H1 (cell line): ENCODE measurements at regions not wholly inside any gene's neighbourhood (a gene's known extent, or its start where the extent isn't known, plus 50 kb on each side); places are given as distances from the start of the nearest gene placed in this dataset.

Experiments
- CTCF ChIA-PET: fragments of 300-600 bp; sonication (Branson Sonifier 250); formaldehyde crosslinking; loops from one replicate; lab custom pipeline; 2021; ENCODE audit not compliant: partially characterized antibody; lab: Charles Lee
- POLR2A ChIA-PET: fragments of 300-600 bp; sonication (Branson Sonifier 250); formaldehyde crosslinking; loops from one replicate; lab custom pipeline; 2021; ENCODE audit warnings: inconsistent platforms; ENCODE audit not compliant: partially characterized antibody; lab: Charles Lee
- DNase-seq, 2 experiments: peaks; one replicate each; pipeline versions ENCODE4 v3.0.0 to v3.0.0-alpha.2; 2010 to 2022; ENCODE audit warnings: low spot score in 2 of 2, low read depth in 1 of 2, mixed read lengths in 1 of 2
- FAIRE-seq: peaks from 2 replicates; lab custom pipeline; 2011; peaks lifted over from hg19 to GRCh38; lab: Jason Lieb, UNC
- H2AFZ ChIP-seq: 2 replicates; pipeline ENCODE4 v1.8.1; 2012; ENCODE audit warnings: low read length, inconsistent platforms
- H2AK5ac ChIP-seq: 2 replicates; pipeline ENCODE4 v1.6.1; 2013; ENCODE audit warnings: low read depth, low read length
- H2BK120ac ChIP-seq: replicated peaks from 2 replicates; pipeline ENCODE3; 2013; ENCODE audit warnings: low read depth, low read length, inconsistent platforms
- H2BK12ac ChIP-seq: 2 replicates; pipeline ENCODE4 v1.6.1; 2013; ENCODE audit warnings: low read depth, low read length
- H2BK15ac ChIP-seq: 2 replicates; pipeline ENCODE4 v1.6.1; 2013; ENCODE audit warnings: low read length
- H2BK20ac ChIP-seq: 2 replicates; pipeline ENCODE4 v1.6.1; 2013; ENCODE audit warnings: low read length
- H2BK5ac ChIP-seq: 2 replicates; pipeline ENCODE4 v1.6.1; 2013; ENCODE audit warnings: low read depth, low read length
- H3K14ac ChIP-seq: 2 replicates; pipeline ENCODE4 v1.6.1; 2013; ENCODE audit warnings: inconsistent platforms; ENCODE audit not compliant: insufficient read length
- H3K18ac ChIP-seq: 2 replicates; pipeline ENCODE4 v1.6.1; 2013; ENCODE audit warnings: low read length; ENCODE audit errors: extremely low read depth
- H3K23ac ChIP-seq: 2 replicates; pipeline ENCODE4 v1.6.1; 2013; ENCODE audit warnings: inconsistent platforms; ENCODE audit not compliant: insufficient read length
- H3K23me2 ChIP-seq: 2 replicates; pipeline ENCODE4 v1.6.1; 2013; ENCODE audit warnings: low read depth, low read length
- H3K27ac ChIP-seq: 2 replicates; pipeline ENCODE4 v1.6.1; 2011; ENCODE audit warnings: low read depth, low read length, inconsistent platforms
- H3K27me3 ChIP-seq, 4 experiments: replicated peaks in 1 of 4; 1 replicate in 1 of 4; 2 replicates in 3 of 4; pipeline versions ENCODE4 v1.6.1 to v1.8.1; 2011 to 2013; ENCODE audit warnings: low read length in 3 of 4, mild to moderate bottlenecking in 3 of 4, inconsistent platforms in 2 of 4, mixed read lengths in 2 of 4, moderate library complexity in 1 of 4; ENCODE audit not compliant: control insufficient read depth in 3 of 4, insufficient read depth in 3 of 4; ENCODE audit errors: extremely low read depth in 1 of 4
- H3K36me3 ChIP-seq, 4 experiments: 2 replicates each; pipeline versions ENCODE4 v1.6.1 to v1.8.1; 2011 to 2013; ENCODE audit warnings: mild to moderate bottlenecking in 4 of 4, low read length in 3 of 4, moderate library complexity in 2 of 4, control low read depth in 1 of 4, inconsistent platforms in 1 of 4; ENCODE audit not compliant: insufficient read depth in 4 of 4, control insufficient read depth in 2 of 4
- H3K4ac ChIP-seq: replicated peaks from 2 replicates; pipeline ENCODE3; 2013; ENCODE audit warnings: low read length, low read depth, mixed read lengths, inconsistent platforms; ENCODE audit not compliant: insufficient read length
- H3K4me1 ChIP-seq, 4 experiments: replicated peaks in 1 of 4; 1 replicate in 1 of 4; 2 replicates in 3 of 4; pipeline versions ENCODE4 v1.6.1 to v1.8.1; 2011 to 2013; ENCODE audit warnings: low read length in 3 of 4, inconsistent platforms in 2 of 4, mixed read lengths in 1 of 4; ENCODE audit not compliant: insufficient read depth in 4 of 4, control insufficient read depth in 3 of 4
- H3K4me2 ChIP-seq, 2 experiments: 2 replicates each; pipeline versions ENCODE4 v1.6.1 to v1.8.1; 2011 to 2013; ENCODE audit warnings: low read depth in 2 of 2, low read length in 2 of 2, control low read depth in 1 of 2, inconsistent platforms in 1 of 2, mild to moderate bottlenecking in 1 of 2; ENCODE audit not compliant: insufficient read depth in 1 of 2
- H3K4me3 ChIP-seq, 4 experiments: fragments of 200-600, 300-600 bp in 1 of 4; sonication (generic), shearing (Covaris generic), sonication (Bioruptor Twin) in 1 of 4; 2 replicates each; pipeline versions ENCODE4 v1.5.1 to v1.8.1; 2011 to 2016; ENCODE audit warnings: low read length in 4 of 4, low read depth in 3 of 4, control low read depth in 2 of 4, inconsistent platforms in 2 of 4, mild to moderate bottlenecking in 2 of 4, mixed read lengths in 1 of 4, moderate library complexity in 1 of 4; ENCODE audit not compliant: insufficient read depth in 2 of 4; ENCODE audit errors: extremely low read depth in 1 of 4
- H3K56ac ChIP-seq: replicated peaks from 2 replicates; pipeline ENCODE3; 2013; ENCODE audit warnings: low read depth, mild to moderate bottlenecking, mixed read lengths, low read length, inconsistent platforms; ENCODE audit not compliant: insufficient read length
- H3K79me1 ChIP-seq: 2 replicates; pipeline ENCODE4 v1.6.1; 2013; ENCODE audit warnings: low read depth, low read length, control low read depth
- H3K79me2 ChIP-seq, 2 experiments: 2 replicates each; pipeline versions ENCODE4 v1.6.1 to v1.8.1; 2012 to 2013; ENCODE audit warnings: low read length in 2 of 2, mild to moderate bottlenecking in 2 of 2, inconsistent platforms in 1 of 2; ENCODE audit not compliant: insufficient read depth in 2 of 2, control insufficient read depth in 1 of 2
- H3K9ac ChIP-seq, 4 experiments: replicated peaks in 1 of 4; 1 replicate in 1 of 4; 2 replicates in 3 of 4; pipeline versions ENCODE4 v1.6.1 to v1.8.1; 2011 to 2013; ENCODE audit warnings: low read depth in 3 of 4, low read length in 3 of 4, control low read depth in 2 of 4, mild to moderate bottlenecking in 2 of 4, moderate library complexity in 2 of 4, inconsistent platforms in 1 of 4; ENCODE audit errors: extremely low read depth in 1 of 4
- H3K9me3 ChIP-seq, 2 experiments: 2 replicates each; pipeline versions ENCODE4 v1.6.1 to v1.8.1; 2012 to 2013; ENCODE audit warnings: mild to moderate bottlenecking in 2 of 2, moderate library complexity in 2 of 2, control low read depth in 1 of 2, inconsistent platforms in 1 of 2, low read depth in 1 of 2, low read length in 1 of 2, mixed read lengths in 1 of 2; ENCODE audit not compliant: insufficient read depth in 2 of 2
- H4K20me1 ChIP-seq, 2 experiments: replicated peaks in 1 of 2; 2 replicates each; pipeline versions ENCODE3 to v1.8.1; 2011 to 2013; ENCODE audit warnings: inconsistent platforms in 2 of 2, low read length in 2 of 2, mild to moderate bottlenecking in 1 of 2; ENCODE audit not compliant: insufficient read depth in 2 of 2, control insufficient read depth in 1 of 2
- H4K5ac ChIP-seq: 2 replicates; pipeline ENCODE4 v1.6.1; 2013; ENCODE audit warnings: low read length, low read depth, mixed read lengths, inconsistent platforms; ENCODE audit not compliant: insufficient read length
- H4K8ac ChIP-seq: 2 replicates; pipeline ENCODE4 v1.8.0; 2013; ENCODE audit warnings: mild to moderate bottlenecking, moderate library complexity, low read length, inconsistent platforms; ENCODE audit not compliant: insufficient read depth; ENCODE audit errors: extremely low read depth
- H4K91ac ChIP-seq: replicated peaks from 2 replicates; pipeline ENCODE3; 2013; ENCODE audit warnings: low read length, mixed read lengths, inconsistent platforms; ENCODE audit not compliant: insufficient read length
- CTCF ChIP-seq, 3 experiments: IDR thresholded peaks; 1 replicate in 2 of 3; 2 replicates in 1 of 3; pipeline versions ENCODE4 v1.5.1 to v1.6.1; 2011; ENCODE audit warnings: low read length in 3 of 3, mild to moderate bottlenecking in 3 of 3, inconsistent platforms in 2 of 3, low read depth in 1 of 3, moderate library complexity in 1 of 3; ENCODE audit not compliant: insufficient read depth in 1 of 3; ENCODE audit errors: control extremely low read depth in 1 of 3
- EGR1 ChIP-seq: IDR thresholded peaks from 2 replicates; pipeline ENCODE4 v1.6.1; 2011; ENCODE audit warnings: low read depth, low read length, borderline replicate concordance
- EP300 ChIP-seq, 2 experiments: IDR thresholded peaks; 1 replicate in 1 of 2; 2 replicates in 1 of 2; pipeline ENCODE4 v1.6.1; 2011 to 2012; ENCODE audit warnings: low read depth in 2 of 2, low read length in 2 of 2, mild to moderate bottlenecking in 2 of 2, borderline replicate concordance in 1 of 2, inconsistent platforms in 1 of 2, moderate library complexity in 1 of 2
- EZH2 ChIP-seq: fragments of 200-600 bp; sonication (generic); IDR thresholded peaks from 2 replicates; pipeline ENCODE4 v1.7.1; 2012; ENCODE audit warnings: low read depth, mild to moderate bottlenecking, moderate library complexity, low read length, inconsistent platforms; ENCODE audit not compliant: severe bottlenecking
- GABPA ChIP-seq: IDR thresholded peaks from 2 replicates; pipeline ENCODE4 v1.6.1; 2011; ENCODE audit warnings: mild to moderate bottlenecking, low read length, moderate library complexity, borderline replicate concordance; ENCODE audit not compliant: insufficient read depth
- HDAC2 ChIP-seq, 2 experiments: fragments of 300-600 bp in 1 of 2; sonication (generic) in 1 of 2; IDR thresholded peaks; 2 replicates each; pipeline ENCODE4 v1.6.1; 2011 to 2012; ENCODE audit warnings: low read depth in 2 of 2, low read length in 2 of 2, mild to moderate bottlenecking in 2 of 2, moderate library complexity in 2 of 2, borderline replicate concordance in 1 of 2, inconsistent platforms in 1 of 2
- NRF1 ChIP-seq: IDR thresholded peaks from 2 replicates; pipeline ENCODE4 v1.6.1; 2011; ENCODE audit warnings: mild to moderate bottlenecking, low read depth, low read length, improper control_type of control experiment
- PHF8 ChIP-seq: fragments of 200-600 bp; sonication (generic); conservative IDR thresholded peaks from 2 replicates; pipeline ENCODE4 v1.7.1; 2012; ENCODE audit warnings: low read depth, mild to moderate bottlenecking, inconsistent platforms, low read length, moderate library complexity
- POLR2AphosphoS5 ChIP-seq: IDR thresholded peaks from 2 replicates; pipeline ENCODE4 v1.6.1; 2011; ENCODE audit warnings: low read depth, low read length
- RBBP5 ChIP-seq: IDR thresholded peaks from 2 replicates; pipeline ENCODE4 v1.7.1; 2012; ENCODE audit warnings: low read depth, mild to moderate bottlenecking, inconsistent platforms, low read length, moderate library complexity, borderline replicate concordance
- SIRT6 ChIP-seq: IDR thresholded peaks from one replicate; pipeline ENCODE4 v1.7.1; 2012; ENCODE audit warnings: low read length, inconsistent platforms
- TEAD4 ChIP-seq: IDR thresholded peaks from 2 replicates; pipeline ENCODE4 v1.6.1; 2012; ENCODE audit warnings: low read depth, low read length, inconsistent platforms, mixed read lengths
- WGBS, 2 experiments: shearing (Covaris generic) in 1 of 2; methylation state at CpG; one replicate each; pipeline versions ENCODE4 v1.1.6 to v1.1.7; 2013 to 2015; ENCODE audit warnings: low lambda C conversion rate in 2 of 2, mixed read lengths in 2 of 2, inconsistent platforms in 1 of 2, low coverage in 1 of 2, missing lambda C conversion rate in 1 of 2; ENCODE audit not compliant: insufficient replicate concordance in 2 of 2, insufficient coverage in 1 of 2, insufficient read length in 1 of 2; ENCODE audit errors: extremely low coverage in 1 of 2, missing lambda C conversion rate in 1 of 2; 5-methylcytosine and 5-hydroxymethylcytosine counted together

- no peak overlapping the region for H4K8ac ChIP-seq
- no peak overlapping the region for H3K18ac ChIP-seq
- no peak overlapping the region for H2BK20ac ChIP-seq
- no peak overlapping the region for H4K5ac ChIP-seq
- no peak overlapping the region for H2BK5ac ChIP-seq
- DNase-seq: no peak
- no peak overlapping the region for H3K4me3 ChIP-seq
- H4K91ac ChIP-seq: no peak overlapping the region
- H2BK12ac ChIP-seq: no peak overlapping the region
- no peaks in the 10 kb centered on the region for H3K79me1 ChIP-seq
- no peak overlapping the region for H3K27ac ChIP-seq
- no peak overlapping the region for H3K56ac ChIP-seq
- H3K36me3 ChIP-seq: no peaks in the 10 kb centered on the region
- H2BK15ac ChIP-seq: no peak overlapping the region
- H3K23ac ChIP-seq: no peak overlapping the region
- no peaks in the 10 kb centered on the region for H3K23me2 ChIP-seq
- no peak overlapping the region; the same call in 1 of the 2 replicates for H2AFZ ChIP-seq
- no peaks in the 10 kb centered on the region for H3K9me3 ChIP-seq
- no peak overlapping the region for H3K4ac ChIP-seq
- ChIA-PET CTCF (interaction anchor here (0.6 to 3.5 kb wide), 2 partner anchors 14 to 21 kb away, joined by 3 to 14 read pairs; no protein-coding TSS in a partner anchor), POLR2A (no interaction called here)
- H3K79me2 ChIP-seq: no peaks in the 10 kb centered on the region
- no peak overlapping the region for H3K14ac ChIP-seq
- H3K4me1 ChIP-seq: no peaks in the 10 kb centered on the region; a peak in 1 of 7 replicates
- H3K9ac ChIP-seq: no peak overlapping the region
- no peaks in the 10 kb centered on the region for H3K27me3 ChIP-seq
- no peak overlapping the region for H2AK5ac ChIP-seq
- H3K4me2 ChIP-seq: no peak overlapping the region
- WGBS, 2 experiments: 88% methylated on average over 1 of the region's 1 CpG; no CpG with 5 or more reads in 1 of the 2 experiments
- FAIRE-seq: no peak
- H4K20me1 ChIP-seq: no peaks in the 10 kb centered on the region
- H2BK120ac ChIP-seq: no peak overlapping the region
- TF ChIP-seq PHF8 (no peak), GABPA (no peak), EGR1 (no peak), HDAC2 (IDR thresholded peaks at IDR 0.05; ENCODE audit: borderline replicate concordance in 1 of 2, low read depth in 2 of 2, low read length in 2 of 2) (no peak), POLR2AphosphoS5 (no peak), RBBP5 (no peak), NRF1 (no peak), EP300 (IDR thresholded peaks at IDR 0.05; ENCODE audit: borderline replicate concordance in 1 of 2, low read depth in 2 of 2, low read length in 2 of 2) (no peak), TEAD4 (no peak), EZH2 (no peak), SIRT6 (no peak), CTCF (IDR thresholded peaks at IDR 0.05; ENCODE audit: control extremely low read depth in 1 of 3, insufficient read depth in 1 of 3, low read depth in 1 of 3, low read length in 3 of 3) (no peak)
Measured at GRCh38 chr1:239321877-239322276, 64.5 kb upstream of the CHRM3 start.
